ENCODE measurements at regions not wholly inside any gene's neighbourhood (a gene's known extent, or its start where the extent isn't known, plus 50 kb on each side); places are given as distances from the start of the nearest gene placed in this dataset.

- Histone ChIP-seq H3K36me3 (ENCODE audit: control insufficient read depth, low read length) (no peaks in the 10 kb centered on the region), H3K9me3 (ENCODE audit: control insufficient read depth, insufficient read depth, low read length) (no peaks in the 10 kb centered on the region)
- TF ChIP-seq EZH2phosphoT487 (IDR thresholded peaks at IDR 0.05; ENCODE audit: borderline replicate concordance, low read length) (no peak), CTCF (IDR thresholded peaks at IDR 0.05; ENCODE audit: low read depth, low read length, poor library complexity, severe bottlenecking) (no peak)
Observed at GRCh38 chr10:69742356-69742695, 59.4 kb upstream of the COL13A1 start.

GRCh38 chr10:69742928-69743602, 58.6 kb upstream of the COL13A1 start:
- Histone ChIP-seq H3K79me2 (ENCODE audit: control insufficient read depth, low read length) (no peaks in the 10 kb centered on the region), H3F3A (ENCODE audit: control insufficient read depth, insufficient read depth) (no peaks in the 10 kb centered on the region), H3K4me3 (ENCODE audit: low read length) (no peak overlapping the region), H3K9me2 (replicated peaks; ENCODE audit: control insufficient read depth, low read length) (no peaks in the 10 kb centered on the region), H3K4me2 (ENCODE audit: low read length) (no peak overlapping the region), H4K20me1 (ENCODE audit: control insufficient read depth, insufficient read depth, low read depth, low read length) (no peaks in the 10 kb centered on the region), H3K27ac (ENCODE audit: low read depth, low read length) (no peak overlapping the region), H3K9me3 (ENCODE audit: control insufficient read depth, insufficient read depth, low read length) (no peaks in the 10 kb centered on the region), H3K4me1 (ENCODE audit: control insufficient read depth, low read length) (no peaks in the 10 kb centered on the region), H3K27me3 (ENCODE audit: control insufficient read depth, low read length) (peaks cover 16% of the 10 kb centered on the region; the same call in 1 of the 2 replicates), H3K36me3 (ENCODE audit: control insufficient read depth, low read length) (no peaks in the 10 kb centered on the region)
- TF ChIP-seq EZH2phosphoT487 (IDR thresholded peaks at IDR 0.05; ENCODE audit: borderline replicate concordance, low read length), result no peak
- TF ChIP-seq CTCF (IDR thresholded peaks at IDR 0.05; ENCODE audit: low read depth, low read length, poor library complexity, severe bottlenecking), result peak; percentile 61

More at GRCh38 chr10:69742356-69742695, 59.4 kb upstream of the COL13A1 start:
- H3F3A ChIP-seq (ENCODE audit: control insufficient read depth, insufficient read depth), result no peaks in the 10 kb centered on the region
- no peak overlapping the region for H3K27ac ChIP-seq (ENCODE audit: low read depth, low read length)
- no peaks in the 10 kb centered on the region for H3K79me2 ChIP-seq (ENCODE audit: control insufficient read depth, low read length)
- no peaks in the 10 kb centered on the region for H3K9me2 ChIP-seq (replicated peaks; ENCODE audit: control insufficient read depth, low read length)
- no peaks in the 10 kb centered on the region for H3K4me1 ChIP-seq (ENCODE audit: control insufficient read depth, low read length)
- no peak overlapping the region for H3K4me2 ChIP-seq (ENCODE audit: low read length)
- H3K4me3 ChIP-seq (ENCODE audit: low read length), result no peak overlapping the region
- H3K27me3 ChIP-seq (ENCODE audit: control insufficient read depth, low read length), result peaks cover 14% of the 10 kb centered on the region; the same call in 1 of the 2 replicates
- no peaks in the 10 kb centered on the region for H4K20me1 ChIP-seq (ENCODE audit: control insufficient read depth, insufficient read depth, low read depth, low read length)

- Histone ChIP-seq H3K9me2 (replicated peaks; ENCODE audit: control insufficient read depth, low read length) (no peaks in the 10 kb centered on the region), H3K9me3 (ENCODE audit: control insufficient read depth, insufficient read depth, low read length) (no peaks in the 10 kb centered on the region), H4K20me1 (ENCODE audit: control insufficient read depth, insufficient read depth, low read depth, low read length) (no peaks in the 10 kb centered on the region), H3K79me2 (ENCODE audit: control insufficient read depth, low read length) (no peaks in the 10 kb centered on the region), H3F3A (ENCODE audit: control insufficient read depth, insufficient read depth) (no peaks in the 10 kb centered on the region), H3K4me1 (ENCODE audit: control insufficient read depth, low read length) (no peaks in the 10 kb centered on the region), H3K4me2 (ENCODE audit: low read length) (no peak overlapping the region), H3K27ac (ENCODE audit: low read depth, low read length) (no peak overlapping the region), H3K27me3 (ENCODE audit: control insufficient read depth, low read length) (peaks cover 16% of the 10 kb centered on the region; the same call in 1 of the 2 replicates), H3K36me3 (ENCODE audit: control insufficient read depth, low read length) (no peaks in the 10 kb centered on the region), H3K4me3 (ENCODE audit: low read length) (no peak overlapping the region)
- TF ChIP-seq EZH2phosphoT487 (IDR thresholded peaks at IDR 0.05; ENCODE audit: borderline replicate concordance, low read length) (no peak), CTCF (IDR thresholded peaks at IDR 0.05; ENCODE audit: low read depth, low read length, poor library complexity, severe bottlenecking) (no peak)
Observed at GRCh38 chr10:69744971-69745370, 56.7 kb upstream of the COL13A1 start.
